Stimulated activated CD4-positive, alpha-beta T cell treated with anti-CD3 and anti-CD28 coated beads, Interleukin-12 subunit alpha, Interleukin-12 subunit beta, amount 100 ng/mL, for 48 hours (primary cell): ENCODE measurements at regions not wholly inside any gene's neighbourhood (a gene's known extent, or its start where the extent isn't known, plus 50 kb on each side); places are given as distances from the start of the nearest gene placed in this dataset.

ENCODE experiments used
- DNase-seq, 3 donors: peaks; one replicate each; pipeline ENCODE4 v3.0.0-alpha.2; 2020; ENCODE audit warnings: low read depth in 2 of 3, low spot score in 1 of 3

GRCh38 chr13:107360010-107360409 is 792.1 kb upstream of the ARGLU1 start:
- no peak for DNase-seq

- DNase-seq: no peak
Measured at GRCh38 chr13:107358866-107359265, 790.9 kb upstream of the ARGLU1 start.

- DNase-seq: no peak
Measured at GRCh38 chr13:107351305-107351704, 783.4 kb upstream of the ARGLU1 start.

- no peak for DNase-seq
Measured at GRCh38 chr13:107348925-107349324, 781.0 kb upstream of the ARGLU1 start.

GRCh38 chr13:107348471-107348870 is 780.5 kb upstream of the ARGLU1 start:
- DNase-seq: no peak

GRCh38 chr13:107347641-107348369 is 779.9 kb upstream of the ARGLU1 start:
- no peak for DNase-seq

- DNase-seq: no peak
Measured at GRCh38 chr13:107342747-107343146, 774.8 kb upstream of the ARGLU1 start.

- DNase-seq: no peak
Measured at GRCh38 chr13:107339209-107339608, 771.3 kb upstream of the ARGLU1 start.

- no peak for DNase-seq
Measured at GRCh38 chr13:107332188-107332587, 764.3 kb upstream of the ARGLU1 start.

- no peak for DNase-seq
Measured at GRCh38 chr13:107331359-107331758, 763.4 kb upstream of the ARGLU1 start.

GRCh38 chr13:107330484-107330883 is 762.5 kb upstream of the ARGLU1 start:
- no peak for DNase-seq

- no peak for DNase-seq
Measured at GRCh38 chr13:107329991-107330390, 762.1 kb upstream of the ARGLU1 start.

- DNase-seq: no peak
Measured at GRCh38 chr13:107324416-107325204, 756.7 kb upstream of the ARGLU1 start.

- DNase-seq: no peak
Measured at GRCh38 chr13:107322228-107322627, 754.3 kb upstream of the ARGLU1 start.

- no peak for DNase-seq
Measured at GRCh38 chr13:107305178-107305577, 737.2 kb upstream of the ARGLU1 start.

GRCh38 chr13:107301724-107302374 is 733.9 kb upstream of the ARGLU1 start:
- no peak for DNase-seq

- no peak for DNase-seq
Measured at GRCh38 chr13:107299717-107300116, 731.8 kb upstream of the ARGLU1 start.

- DNase-seq: no peak
Measured at GRCh38 chr13:107296804-107297203, 728.9 kb upstream of the ARGLU1 start.

GRCh38 chr13:107295416-107296140 is 727.6 kb upstream of the ARGLU1 start:
- no peak for DNase-seq

- no peak for DNase-seq
Measured at GRCh38 chr13:107293924-107294323, 726.0 kb upstream of the ARGLU1 start.

GRCh38 chr13:107291875-107292274 is 723.9 kb upstream of the ARGLU1 start:
- DNase-seq: no peak
